ENCODE measurements at regions not wholly inside any gene's neighbourhood (a gene's known extent, or its start where the extent isn't known, plus 50 kb on each side); places are given as distances from the start of the nearest gene placed in this dataset.

DNA sequence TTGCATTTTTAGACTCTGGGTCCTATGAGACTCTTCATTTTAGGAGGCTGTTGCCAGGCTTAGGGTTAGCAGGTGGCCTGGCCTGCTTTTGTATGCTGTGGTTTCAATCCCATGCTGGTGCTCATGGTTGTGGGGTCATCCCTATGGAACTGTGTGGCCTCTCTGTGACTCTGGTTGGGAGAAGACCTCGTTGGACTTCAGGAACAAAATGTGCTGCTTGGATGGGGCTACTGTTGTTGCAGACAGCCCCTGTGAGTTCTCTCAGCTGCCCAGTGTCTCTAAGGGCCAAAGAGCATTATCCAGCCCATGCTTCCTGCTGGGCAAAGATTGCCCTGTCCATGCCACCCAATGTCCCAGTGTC is 169.5 kb upstream of the S1PR3 start (continued):
- TF ChIP-seq, protein P1, sequence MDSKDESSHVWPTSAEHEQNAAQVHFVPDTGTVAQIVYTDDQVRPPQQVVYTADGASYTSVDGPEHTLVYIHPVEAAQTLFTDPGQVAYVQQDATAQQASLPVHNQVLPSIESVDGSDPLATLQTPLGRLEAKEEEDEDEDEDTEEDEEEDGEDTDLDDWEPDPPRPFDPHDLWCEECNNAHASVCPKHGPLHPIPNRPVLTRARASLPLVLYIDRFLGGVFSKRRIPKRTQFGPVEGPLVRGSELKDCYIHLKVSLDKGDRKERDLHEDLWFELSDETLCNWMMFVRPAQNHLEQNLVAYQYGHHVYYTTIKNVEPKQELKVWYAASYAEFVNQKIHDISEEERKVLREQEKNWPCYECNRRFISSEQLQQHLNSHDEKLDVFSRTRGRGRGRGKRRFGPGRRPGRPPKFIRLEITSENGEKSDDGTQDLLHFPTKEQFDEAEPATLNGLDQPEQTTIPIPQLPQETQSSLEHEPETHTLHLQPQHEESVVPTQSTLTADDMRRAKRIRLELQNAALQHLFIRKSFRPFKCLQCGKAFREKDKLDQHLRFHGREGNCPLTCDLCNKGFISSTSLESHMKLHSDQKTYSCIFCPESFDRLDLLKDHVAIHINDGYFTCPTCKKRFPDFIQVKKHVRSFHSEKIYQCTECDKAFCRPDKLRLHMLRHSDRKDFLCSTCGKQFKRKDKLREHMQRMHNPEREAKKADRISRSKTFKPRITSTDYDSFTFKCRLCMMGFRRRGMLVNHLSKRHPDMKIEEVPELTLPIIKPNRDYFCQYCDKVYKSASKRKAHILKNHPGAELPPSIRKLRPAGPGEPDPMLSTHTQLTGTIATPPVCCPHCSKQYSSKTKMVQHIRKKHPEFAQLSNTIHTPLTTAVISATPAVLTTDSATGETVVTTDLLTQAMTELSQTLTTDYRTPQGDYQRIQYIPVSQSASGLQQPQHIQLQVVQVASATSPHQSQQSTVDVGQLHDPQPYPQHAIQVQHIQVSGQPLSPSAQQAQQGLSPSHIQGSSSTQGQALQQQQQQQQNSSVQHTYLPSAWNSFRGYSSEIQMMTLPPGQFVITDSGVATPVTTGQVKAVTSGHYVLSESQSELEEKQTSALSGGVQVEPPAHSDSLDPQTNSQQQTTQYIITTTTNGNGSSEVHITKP (tag by site-specific recombination; IDR thresholded peaks at IDR 0.05): no peak
- no peak for TF ChIP-seq ZNF366 (tag by site-specific recombination; conservative IDR thresholded peaks at IDR 0.05)

- no peaks in the 10 kb centered on the region for H3K36me3 ChIP-seq (ENCODE audit: control insufficient read depth in 2 of 2, insufficient read depth in 1 of 2, low read length in 2 of 2)
- POLR2A ChIA-PET: no interaction called here
- H3K27ac ChIP-seq (ENCODE audit: extremely low read depth, low read depth, low read length): no peak overlapping the region
- TF ChIP-seq SP3 (tag by site-specific recombination; IDR thresholded peaks at IDR 0.05) (no peak), ZNF596 (tag by site-specific recombination; IDR thresholded peaks at IDR 0.05) (no peak), BCL11B (tag by site-specific recombination; IDR thresholded peaks at IDR 0.05; ENCODE audit: low read depth) (no peak), YY1 (tag by site-specific recombination; IDR thresholded peaks at IDR 0.05) (no peak), ZNF423 (tag by site-specific recombination; IDR thresholded peaks at IDR 0.05) (no peak), GLI4 (tag by site-specific recombination; IDR thresholded peaks at IDR 0.05) (no peak), ZNF426 (tag by site-specific recombination; IDR thresholded peaks at IDR 0.05) (no peak), SALL2 (tag by site-specific recombination; IDR thresholded peaks at IDR 0.05; ENCODE audit: borderline replicate concordance) (no peak), ZNF132 (tag by site-specific recombination; IDR thresholded peaks at IDR 0.05; ENCODE audit: borderline replicate concordance) (no peak), ZNF529 (tag by site-specific recombination; IDR thresholded peaks at IDR 0.05; ENCODE audit: insufficient replicate concordance) (no peak), ZNF792 (tag by site-specific recombination; IDR thresholded peaks at IDR 0.05) (no peak)
- TF ChIP-seq, protein P2, sequence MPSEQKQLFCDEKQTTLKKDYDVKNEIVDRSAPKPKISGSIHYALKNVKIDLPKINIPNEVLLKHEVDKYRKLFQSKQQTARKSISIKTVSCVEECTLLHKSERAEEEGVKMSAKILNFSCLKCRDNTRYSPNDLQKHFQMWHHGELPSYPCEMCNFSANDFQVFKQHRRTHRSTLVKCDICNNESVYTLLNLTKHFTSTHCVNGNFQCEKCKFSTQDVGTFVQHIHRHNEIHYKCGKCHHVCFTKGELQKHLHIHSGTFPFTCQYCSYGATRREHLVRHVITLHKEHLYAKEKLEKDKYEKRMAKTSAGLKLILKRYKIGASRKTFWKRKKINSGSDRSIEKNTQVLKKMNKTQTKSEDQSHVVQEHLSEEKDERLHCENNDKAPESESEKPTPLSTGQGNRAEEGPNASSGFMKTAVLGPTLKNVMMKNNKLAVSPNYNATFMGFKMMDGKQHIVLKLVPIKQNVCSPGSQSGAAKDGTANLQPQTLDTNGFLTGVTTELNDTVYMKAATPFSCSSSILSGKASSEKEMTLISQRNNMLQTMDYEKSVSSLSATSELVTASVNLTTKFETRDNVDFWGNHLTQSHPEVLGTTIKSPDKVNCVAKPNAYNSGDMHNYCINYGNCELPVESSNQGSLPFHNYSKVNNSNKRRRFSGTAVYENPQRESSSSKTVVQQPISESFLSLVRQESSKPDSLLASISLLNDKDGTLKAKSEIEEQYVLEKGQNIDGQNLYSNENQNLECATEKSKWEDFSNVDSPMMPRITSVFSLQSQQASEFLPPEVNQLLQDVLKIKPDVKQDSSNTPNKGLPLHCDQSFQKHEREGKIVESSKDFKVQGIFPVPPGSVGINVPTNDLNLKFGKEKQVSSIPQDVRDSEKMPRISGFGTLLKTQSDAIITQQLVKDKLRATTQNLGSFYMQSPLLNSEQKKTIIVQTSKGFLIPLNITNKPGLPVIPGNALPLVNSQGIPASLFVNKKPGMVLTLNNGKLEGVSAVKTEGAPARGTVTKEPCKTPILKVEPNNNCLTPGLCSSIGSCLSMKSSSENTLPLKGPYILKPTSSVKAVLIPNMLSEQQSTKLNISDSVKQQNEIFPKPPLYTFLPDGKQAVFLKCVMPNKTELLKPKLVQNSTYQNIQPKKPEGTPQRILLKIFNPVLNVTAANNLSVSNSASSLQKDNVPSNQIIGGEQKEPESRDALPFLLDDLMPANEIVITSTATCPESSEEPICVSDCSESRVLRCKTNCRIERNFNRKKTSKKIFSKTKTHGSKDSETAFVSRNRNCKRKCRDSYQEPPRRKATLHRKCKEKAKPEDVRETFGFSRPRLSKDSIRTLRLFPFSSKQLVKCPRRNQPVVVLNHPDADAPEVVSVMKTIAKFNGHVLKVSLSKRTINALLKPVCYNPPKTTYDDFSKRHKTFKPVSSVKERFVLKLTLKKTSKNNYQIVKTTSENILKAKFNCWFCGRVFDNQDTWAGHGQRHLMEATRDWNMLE (tag by site-specific recombination; conservative IDR thresholded peaks at IDR 0.05; ENCODE audit: low read depth): no peak
- CTCF ChIA-PET: no interaction called here
- H3K4me3 ChIP-seq (ENCODE audit: low read depth, low read length): no peak overlapping the region
- no peaks in the 10 kb centered on the region for H3K4me1 ChIP-seq (ENCODE audit: control insufficient read depth, insufficient read depth, low read length)
- no peaks in the 10 kb centered on the region for H3K9me3 ChIP-seq (ENCODE audit: control insufficient read depth, insufficient read depth, low read depth, low read length)
These were observed 166.6 kb upstream of the S1PR3 start for GRCh38 chr9:88824711-88825110.

DNA sequence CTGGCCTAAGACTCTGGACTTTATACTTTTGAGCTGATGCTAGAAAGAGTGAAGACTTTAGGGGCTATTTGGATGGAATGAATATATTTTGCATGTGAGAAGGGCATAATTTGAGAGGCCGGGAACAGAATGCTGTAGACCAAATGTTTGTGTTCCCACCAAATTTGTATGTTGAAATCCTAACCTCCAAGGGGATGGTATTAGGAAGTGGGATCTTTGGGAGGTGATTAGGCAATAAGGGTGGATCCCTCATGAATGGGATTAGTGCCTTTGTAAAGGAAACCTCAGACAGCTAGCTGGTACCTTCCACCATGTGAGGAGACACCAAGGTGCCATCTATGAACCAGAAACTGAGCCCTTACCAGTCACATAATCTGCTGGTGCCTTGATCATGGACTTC is 165.1 kb upstream of the S1PR3 start:
- H3K4me1 ChIP-seq (ENCODE audit: control insufficient read depth, insufficient read depth, low read length): no peaks in the 10 kb centered on the region
- no peaks in the 10 kb centered on the region for H3K36me3 ChIP-seq (ENCODE audit: control insufficient read depth in 2 of 2, insufficient read depth in 1 of 2, low read length in 2 of 2)
- H3K4me3 ChIP-seq (ENCODE audit: low read depth, low read length): no peak overlapping the region
- TF ChIP-seq ZNF146 (tag by site-specific recombination; IDR thresholded peaks at IDR 0.05): no peak
- TF ChIP-seq, protein P3, sequence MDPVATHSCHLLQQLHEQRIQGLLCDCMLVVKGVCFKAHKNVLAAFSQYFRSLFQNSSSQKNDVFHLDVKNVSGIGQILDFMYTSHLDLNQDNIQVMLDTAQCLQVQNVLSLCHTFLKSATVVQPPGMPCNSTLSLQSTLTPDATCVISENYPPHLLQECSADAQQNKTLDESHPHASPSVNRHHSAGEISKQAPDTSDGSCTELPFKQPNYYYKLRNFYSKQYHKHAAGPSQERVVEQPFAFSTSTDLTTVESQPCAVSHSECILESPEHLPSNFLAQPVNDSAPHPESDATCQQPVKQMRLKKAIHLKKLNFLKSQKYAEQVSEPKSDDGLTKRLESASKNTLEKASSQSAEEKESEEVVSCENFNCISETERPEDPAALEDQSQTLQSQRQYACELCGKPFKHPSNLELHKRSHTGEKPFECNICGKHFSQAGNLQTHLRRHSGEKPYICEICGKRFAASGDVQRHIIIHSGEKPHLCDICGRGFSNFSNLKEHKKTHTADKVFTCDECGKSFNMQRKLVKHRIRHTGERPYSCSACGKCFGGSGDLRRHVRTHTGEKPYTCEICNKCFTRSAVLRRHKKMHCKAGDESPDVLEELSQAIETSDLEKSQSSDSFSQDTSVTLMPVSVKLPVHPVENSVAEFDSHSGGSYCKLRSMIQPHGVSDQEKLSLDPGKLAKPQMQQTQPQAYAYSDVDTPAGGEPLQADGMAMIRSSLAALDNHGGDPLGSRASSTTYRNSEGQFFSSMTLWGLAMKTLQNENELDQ (tag by site-specific recombination; IDR thresholded peaks at IDR 0.05; ENCODE audit: low read depth): no peak
- no peak overlapping the region for H3K27ac ChIP-seq (ENCODE audit: extremely low read depth, low read depth, low read length)
- ChIA-PET POLR2A (no interaction called here), CTCF (no interaction called here)
- no peaks in the 10 kb centered on the region for H3K9me3 ChIP-seq (ENCODE audit: control insufficient read depth, insufficient read depth, low read depth, low read length)
